ENCODE measurements at regions not wholly inside any gene's neighbourhood (a gene's known extent, or its start where the extent isn't known, plus 50 kb on each side); places are given as distances from the start of the nearest gene placed in this dataset.

DNA sequence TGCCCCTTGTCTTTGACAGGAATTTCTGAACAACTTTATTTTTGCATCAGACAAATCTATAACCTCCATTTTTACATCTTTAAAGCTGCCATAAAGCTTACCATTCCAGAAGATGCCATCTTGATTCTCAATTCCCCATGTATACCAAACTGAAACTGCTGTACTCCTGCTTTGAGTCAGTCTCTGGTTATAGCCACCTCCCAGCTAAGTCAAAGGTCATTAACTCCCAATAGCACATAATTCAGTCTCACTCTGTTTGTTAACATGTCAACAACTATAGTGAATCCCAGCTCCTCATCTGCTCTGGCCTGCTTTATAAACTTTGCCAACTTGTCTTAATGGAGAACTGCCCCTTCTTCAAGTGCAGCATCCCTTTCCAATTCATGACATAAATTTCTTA, 343.6 kb downstream of the FRK start:
- no peak for DNase-seq

- DNase-seq: no peak
Observed at GRCh38 chr6:115712291-115712961, 348.3 kb downstream of the FRK start.

DNA sequence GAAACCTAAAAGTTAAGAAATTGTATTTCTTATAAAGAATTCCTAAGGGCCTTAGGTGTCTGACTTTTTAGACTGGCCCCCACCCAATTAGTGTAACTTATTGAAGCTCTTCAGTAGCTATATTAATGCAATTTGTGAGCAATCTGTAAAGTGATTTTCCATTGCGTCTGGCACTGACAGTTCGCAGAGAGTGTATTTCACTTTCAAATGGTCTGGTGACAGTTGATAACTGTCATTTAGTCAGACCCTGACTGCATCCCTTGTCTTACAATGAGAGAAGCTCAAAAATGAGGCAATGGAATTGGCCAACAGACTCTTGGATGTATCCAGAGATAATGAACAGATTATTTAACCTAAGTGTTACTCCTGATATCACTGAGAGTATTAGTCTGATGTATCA, 351.8 kb downstream of the FRK start:
- DNase-seq: no peak

DNA sequence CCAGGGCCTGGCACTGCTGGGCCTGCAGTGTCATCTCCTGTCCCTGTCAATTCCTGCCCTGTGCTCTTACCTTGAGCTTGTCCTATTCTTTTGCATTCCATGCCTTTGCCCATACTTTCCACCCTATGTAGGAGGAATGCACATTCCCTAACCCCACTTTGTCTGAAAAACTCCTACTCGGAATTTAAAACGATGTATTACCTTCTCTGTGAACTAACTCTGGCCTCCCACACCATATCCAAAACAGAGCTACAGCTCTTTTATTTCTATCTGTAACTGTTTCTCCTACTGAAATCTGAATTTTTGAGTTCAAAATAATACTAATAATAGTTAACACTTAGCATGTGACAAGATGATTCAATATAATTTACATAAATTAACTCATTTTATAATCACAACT, 353.7 kb downstream of the FRK start:
- DNase-seq: no peak

GRCh38 chr6:115706324-115706723, 354.4 kb downstream of the FRK start:
- no peak for DNase-seq

- DNase-seq: no peak
Observed at GRCh38 chr6:115704028-115704427, 356.7 kb downstream of the FRK start.

- DNase-seq: no peak
Observed at GRCh38 chr6:115691433-115691832, 369.3 kb downstream of the FRK start.

GRCh38 chr6:115690854-115691253, 369.8 kb downstream of the FRK start:
- no peak for DNase-seq

GRCh38 chr6:115681978-115682775, 378.5 kb downstream of the FRK start:
- DNase-seq: peak; percentile 23

GRCh38 chr6:115680621-115681020, 380.1 kb downstream of the FRK start:
- no peak for DNase-seq

DNA sequence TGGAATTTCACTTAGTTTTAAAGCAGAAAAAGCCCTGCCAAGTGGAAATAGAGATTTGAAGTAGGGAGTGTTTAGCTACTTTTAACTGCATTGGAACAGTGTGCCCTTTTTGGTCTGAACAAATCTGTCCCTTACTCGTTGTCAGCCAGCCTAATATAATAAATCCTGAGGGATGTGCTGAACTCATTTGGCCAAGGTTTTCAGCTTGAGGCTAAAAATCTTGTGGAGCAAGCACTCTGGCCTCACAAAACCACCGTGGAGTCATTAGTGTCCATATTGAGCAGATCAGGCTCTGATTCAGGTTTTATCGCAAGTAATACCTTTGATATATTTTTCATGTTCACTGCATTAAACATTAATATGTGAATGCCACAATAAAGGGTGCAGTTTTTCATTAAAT, 383.5 kb downstream of the FRK start:
- no peak for DNase-seq

DNA sequence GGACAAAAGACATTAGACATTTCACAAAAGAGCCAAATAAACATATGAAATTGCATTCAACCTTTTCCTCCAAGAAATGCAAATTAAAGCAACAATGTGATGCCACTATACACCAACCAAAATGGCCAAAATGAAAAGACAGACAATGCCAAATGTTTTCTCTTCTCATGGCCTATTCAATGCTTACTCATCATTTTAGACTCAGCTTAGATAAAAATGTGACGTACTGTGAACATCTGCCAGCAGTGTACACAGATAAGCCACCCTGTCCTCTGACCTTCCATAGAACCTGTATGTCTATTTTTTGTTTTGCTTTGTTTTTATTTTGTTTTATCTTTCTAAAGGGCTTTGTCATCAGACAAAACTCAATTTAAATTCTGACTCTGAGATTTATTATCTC, 385.2 kb downstream of the FRK start:
- DNase-seq: no peak

DNA sequence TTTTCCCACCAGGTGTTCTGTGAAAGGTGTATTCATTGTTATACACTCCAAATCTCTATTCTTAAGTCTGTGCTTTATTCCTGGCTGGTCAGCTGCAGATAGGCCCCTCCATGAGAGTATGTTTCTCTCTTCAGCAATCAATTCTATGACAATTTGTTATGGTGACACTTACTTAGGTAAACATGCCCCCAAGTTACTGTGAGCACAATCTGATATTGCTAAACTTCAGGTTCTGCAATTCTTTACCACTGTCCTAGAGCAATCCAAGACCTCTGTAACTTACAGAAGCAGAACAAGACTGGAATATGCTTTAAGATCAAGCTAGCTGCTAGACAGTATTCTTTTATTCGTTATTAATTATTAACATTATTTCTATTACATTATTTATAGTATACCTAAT, 391.9 kb downstream of the FRK start:
- no peak for DNase-seq

DNA sequence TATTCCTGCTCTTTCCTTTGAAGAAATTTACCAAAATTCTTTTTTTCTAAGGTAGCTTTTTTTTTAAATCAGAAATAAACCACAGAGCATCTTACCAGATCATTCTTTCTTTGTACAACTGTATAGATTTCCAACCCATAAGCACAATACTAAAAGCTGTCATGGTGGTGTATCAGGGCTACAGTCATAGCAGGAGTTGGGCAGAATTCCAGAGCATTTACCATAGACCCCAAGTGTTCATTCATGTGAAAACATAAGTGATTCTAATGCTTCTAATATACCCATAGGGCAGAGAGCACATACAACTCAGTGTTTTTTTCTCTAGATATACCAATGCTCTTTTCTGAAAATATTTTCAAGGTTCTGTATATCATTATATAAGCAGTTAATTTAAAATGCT, 392.5 kb downstream of the FRK start:
- no peak for DNase-seq

DNA sequence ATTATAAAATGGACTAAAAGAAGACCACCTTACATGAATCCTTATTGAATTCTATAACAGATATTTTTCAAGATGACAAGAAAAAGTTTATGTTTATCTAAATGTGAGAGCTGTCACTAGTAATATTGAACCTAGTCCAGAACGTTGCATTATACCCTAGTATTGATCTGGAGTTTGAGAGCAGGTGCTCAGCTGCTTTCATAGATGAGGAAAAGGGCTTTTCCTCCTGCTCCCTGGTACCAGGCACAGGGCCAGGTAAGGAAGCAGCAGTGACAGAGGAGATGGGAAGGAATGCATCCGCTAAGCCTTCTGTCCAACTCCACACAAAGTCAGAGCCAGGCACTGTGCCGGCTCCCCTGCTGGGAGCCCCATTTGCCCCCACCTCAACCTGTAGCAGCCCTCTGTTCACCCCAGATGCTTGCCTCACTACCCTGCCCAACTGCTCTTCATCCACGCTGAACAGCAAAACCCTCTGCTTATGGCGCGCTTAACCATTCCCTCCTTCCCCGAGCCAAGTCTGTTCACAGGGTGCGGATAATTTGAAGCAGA, 393.1 kb downstream of the FRK start:
- DNase-seq: no peak

GRCh38 chr6:115666997-115667396, 393.7 kb downstream of the FRK start:
- no peak for DNase-seq

- DNase-seq: no peak
Observed at GRCh38 chr6:115665310-115665709, 395.4 kb downstream of the FRK start.

DNA sequence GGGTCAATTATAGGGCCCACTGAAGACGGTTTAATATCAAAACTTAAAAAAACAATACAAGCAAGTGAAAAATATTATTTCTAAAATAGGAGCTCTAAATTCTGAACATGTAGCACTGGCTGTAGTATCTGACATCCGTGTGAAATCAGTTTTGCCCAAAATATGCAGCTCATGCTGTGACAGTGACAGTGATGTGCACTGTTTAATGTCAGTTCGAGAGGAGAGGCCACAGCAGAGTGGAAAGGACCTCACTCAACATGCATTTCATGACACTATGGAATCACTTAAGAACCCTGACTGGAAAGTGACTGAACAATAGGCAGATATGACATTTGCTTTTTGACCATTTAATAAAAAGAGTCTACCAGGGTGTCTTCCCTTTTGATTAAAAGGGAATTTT, 397.0 kb downstream of the FRK start:
- DNase-seq: no peak

GRCh38 chr6:115643762-115644161, 416.9 kb downstream of the FRK start:
- DNase-seq: no peak

- no peak for DNase-seq
Observed at GRCh38 chr6:115634887-115635286, 425.8 kb downstream of the FRK start.

DNA sequence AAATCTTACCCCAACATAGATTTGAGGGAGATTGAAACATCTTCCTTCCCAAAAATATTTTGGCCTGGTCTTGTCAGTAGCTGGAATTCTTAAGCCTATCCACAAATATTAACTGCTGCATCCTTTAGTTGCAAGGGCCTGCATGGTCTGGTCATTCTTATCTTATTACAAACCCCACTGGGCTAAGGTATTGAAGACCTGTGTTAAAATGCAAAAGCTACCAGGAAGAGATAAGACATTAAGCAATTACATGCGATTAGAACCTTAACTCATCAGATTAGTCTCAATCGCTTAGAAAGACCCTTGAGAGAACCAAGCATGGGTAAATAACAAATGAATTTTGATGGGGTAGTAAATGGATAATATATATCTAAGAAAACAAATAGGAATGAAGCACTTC, 426.6 kb downstream of the FRK start:
- no peak for DNase-seq

DNA sequence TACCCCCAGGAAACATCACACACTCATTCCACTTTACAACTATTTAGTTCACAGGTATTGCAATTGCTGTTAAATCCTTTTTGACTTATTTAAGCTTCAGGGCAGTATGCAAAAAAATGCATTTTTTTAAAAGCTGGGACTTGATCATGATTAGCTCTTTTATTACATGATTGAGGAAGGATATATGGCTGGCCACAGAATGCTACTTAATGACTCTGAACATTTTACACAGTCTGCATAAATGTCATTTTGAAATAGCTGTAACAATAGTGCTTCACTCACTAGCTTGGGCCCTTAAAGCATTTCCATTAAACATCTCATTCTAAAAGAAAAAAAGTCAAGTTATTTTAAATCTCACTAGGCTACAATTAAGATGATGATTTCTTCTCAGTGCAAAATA, 429.7 kb downstream of the FRK start:
- DNase-seq: no peak

DNA sequence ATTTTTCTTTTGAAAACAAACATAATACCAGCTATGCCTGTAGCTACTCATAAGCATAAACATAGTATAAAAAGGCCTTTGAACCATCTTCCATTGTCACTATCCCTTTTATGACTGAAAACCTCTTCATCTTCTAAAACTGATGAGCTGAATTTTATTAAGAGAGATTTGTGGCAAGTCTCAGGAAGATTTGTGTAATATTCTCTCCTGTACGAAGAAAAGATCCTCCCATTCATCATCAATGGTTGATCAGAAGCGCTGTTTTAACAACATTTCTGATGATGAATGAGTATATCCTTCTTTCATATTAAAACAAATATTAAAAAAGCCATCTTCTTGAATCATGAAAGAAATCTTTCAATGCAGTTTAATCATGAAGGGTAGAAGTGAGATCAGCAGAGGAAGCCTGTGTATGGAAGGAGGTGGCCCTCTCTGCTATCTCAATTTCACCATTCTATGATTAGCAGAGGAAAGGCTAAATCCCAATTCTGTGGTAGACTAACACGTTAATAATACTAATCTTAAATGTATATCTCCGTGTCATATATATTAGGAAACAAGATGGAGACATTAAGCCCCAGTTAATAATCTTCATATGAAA, 430.2 kb downstream of the FRK start:
- no peak for DNase-seq

Data from tongue (tissue), 1 donor.